Chondrocyte (in vitro differentiated cells): ENCODE measurements at regions not wholly inside any gene's neighbourhood (a gene's known extent, or its start where the extent isn't known, plus 50 kb on each side); places are given as distances from the start of the nearest gene placed in this dataset.

Experiments used
- DNase-seq: peaks from one replicate; pipeline ENCODE4 v3.0.0; 2021; ENCODE audit warnings: mixed read lengths, low spot score
- H3K27ac Mint-ChIP-seq: one replicate; pipeline ENCODE4 v1.8.0; 2021; ENCODE audit warnings: mild to moderate bottlenecking, moderate library complexity, mixed read lengths; ENCODE audit not compliant: unreplicated experiment
- H3K27me3 Mint-ChIP-seq: 2 replicates; pipeline ENCODE4 v1.8.0; 2021; ENCODE audit warnings: low read depth, mixed read lengths
- H3K36me3 Mint-ChIP-seq: 2 replicates; pipeline ENCODE4 v1.8.0; 2021; ENCODE audit warnings: low read depth, mixed read lengths
- H3K4me1 Mint-ChIP-seq: 2 replicates; pipeline ENCODE4 v1.8.0; 2021; ENCODE audit warnings: low read depth, mild to moderate bottlenecking, mixed read lengths
- H3K4me3 Mint-ChIP-seq: one replicate; pipeline ENCODE4 v1.8.0; 2021; ENCODE audit warnings: mild to moderate bottlenecking, moderate library complexity, mixed read lengths; ENCODE audit not compliant: unreplicated experiment
- H3K9me3 Mint-ChIP-seq: 2 replicates; pipeline ENCODE4 v1.8.0; 2021; ENCODE audit warnings: low read depth, mixed read lengths
- TF ChIP-seq, protein P1 (sequence below): fragments of 200-600 bp; sonication (generic); IDR thresholded peaks from 2 replicates; pipeline ENCODE4 v1.5.0; 2021; ENCODE audit warnings: antibody characterized with exemption, mild to moderate bottlenecking, moderate library complexity

DNA sequence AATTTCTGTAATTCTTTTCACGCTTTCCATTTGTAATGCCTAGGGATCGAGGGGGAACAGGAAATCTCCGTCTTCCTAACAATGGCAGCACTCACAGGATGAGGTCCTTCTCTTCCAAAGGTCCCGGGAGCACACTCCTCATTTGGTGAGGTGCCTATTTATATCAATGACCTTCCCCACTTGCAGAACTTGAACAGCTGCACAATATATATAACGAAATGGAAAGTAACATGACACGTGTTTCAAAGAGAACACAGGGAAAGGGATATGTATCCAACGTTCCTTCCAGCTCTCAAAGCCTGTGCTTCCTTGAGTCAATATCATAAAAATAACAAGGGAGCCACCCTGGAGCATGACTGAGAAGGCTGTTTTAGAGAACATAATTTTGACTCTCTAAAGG, 78.6 kb upstream of the RBM24 start:
- Mint-ChIP-seq H3K9me3 (peaks cover 5% of the 10 kb centered on the region), H3K36me3 (no peaks in the 10 kb centered on the region), H3K4me1 (peaks cover 8% of the 10 kb centered on the region), H3K27me3 (no peaks in the 10 kb centered on the region), H3K4me3 (peak overlapping the region; percentile 38), H3K27ac (peak overlapping the region; percentile 65)
- TF ChIP-seq, protein P1, sequence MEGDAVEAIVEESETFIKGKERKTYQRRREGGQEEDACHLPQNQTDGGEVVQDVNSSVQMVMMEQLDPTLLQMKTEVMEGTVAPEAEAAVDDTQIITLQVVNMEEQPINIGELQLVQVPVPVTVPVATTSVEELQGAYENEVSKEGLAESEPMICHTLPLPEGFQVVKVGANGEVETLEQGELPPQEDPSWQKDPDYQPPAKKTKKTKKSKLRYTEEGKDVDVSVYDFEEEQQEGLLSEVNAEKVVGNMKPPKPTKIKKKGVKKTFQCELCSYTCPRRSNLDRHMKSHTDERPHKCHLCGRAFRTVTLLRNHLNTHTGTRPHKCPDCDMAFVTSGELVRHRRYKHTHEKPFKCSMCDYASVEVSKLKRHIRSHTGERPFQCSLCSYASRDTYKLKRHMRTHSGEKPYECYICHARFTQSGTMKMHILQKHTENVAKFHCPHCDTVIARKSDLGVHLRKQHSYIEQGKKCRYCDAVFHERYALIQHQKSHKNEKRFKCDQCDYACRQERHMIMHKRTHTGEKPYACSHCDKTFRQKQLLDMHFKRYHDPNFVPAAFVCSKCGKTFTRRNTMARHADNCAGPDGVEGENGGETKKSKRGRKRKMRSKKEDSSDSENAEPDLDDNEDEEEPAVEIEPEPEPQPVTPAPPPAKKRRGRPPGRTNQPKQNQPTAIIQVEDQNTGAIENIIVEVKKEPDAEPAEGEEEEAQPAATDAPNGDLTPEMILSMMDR: no peak
- no peak for DNase-seq

DNA sequence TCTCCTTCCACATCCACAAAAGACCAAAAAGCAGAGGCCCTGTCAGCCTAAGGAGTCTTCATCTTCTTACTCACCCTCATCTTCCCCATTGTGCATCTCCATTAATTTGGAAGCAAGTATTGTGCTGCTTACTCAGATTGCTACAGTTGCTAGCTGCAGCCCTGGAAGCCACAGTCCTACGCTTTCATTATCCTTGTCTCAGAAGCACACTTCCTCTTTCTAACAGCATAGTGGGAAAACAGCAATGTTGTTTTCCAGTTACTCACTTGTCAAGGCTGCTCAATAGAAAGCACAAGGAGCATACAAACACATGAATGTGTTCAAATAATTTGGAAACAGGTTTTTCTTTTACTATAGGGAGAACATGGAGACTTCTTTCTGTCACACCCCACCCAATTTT, 76.6 kb upstream of the RBM24 start:
- TF ChIP-seq, protein P1: no peak
- Mint-ChIP-seq H3K4me1 (peaks cover 9% of the 10 kb centered on the region), H3K27ac (no peak overlapping the region), H3K36me3 (no peaks in the 10 kb centered on the region), H3K9me3 (peaks cover 5% of the 10 kb centered on the region), H3K27me3 (no peaks in the 10 kb centered on the region), H3K4me3 (no peak overlapping the region)
- DNase-seq: no peak

DNA sequence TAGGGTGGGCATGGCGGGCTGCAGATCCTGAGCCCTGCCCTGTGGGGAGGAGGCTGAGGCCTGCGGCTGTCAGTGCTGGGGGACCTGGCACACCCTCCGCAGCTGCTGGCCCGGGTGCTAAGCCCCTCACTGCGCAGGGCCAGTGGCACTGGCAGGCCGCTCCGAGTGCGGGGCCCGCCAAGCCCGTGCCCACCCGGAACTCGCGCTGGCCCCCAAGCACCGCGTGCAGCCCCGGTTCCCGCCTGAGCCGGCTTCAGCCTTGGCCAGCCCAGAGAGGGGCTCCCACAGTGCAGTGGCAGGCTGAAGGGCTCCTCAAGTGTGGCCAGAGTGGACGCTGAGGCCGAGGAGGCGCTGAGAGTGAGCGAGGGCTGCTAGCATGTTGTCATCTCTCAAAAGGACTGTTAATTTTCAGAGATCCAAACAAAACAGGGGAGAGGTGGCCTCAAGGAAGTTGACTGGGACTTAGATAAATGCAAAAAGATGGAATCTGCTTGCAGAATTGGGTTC, 74.5 kb upstream of the RBM24 start:
- DNase-seq: no peak
- Mint-ChIP-seq H3K4me3 (no peak overlapping the region), H3K27ac (no peak overlapping the region), H3K4me1 (peaks cover 12% of the 10 kb centered on the region), H3K36me3 (no peaks in the 10 kb centered on the region), H3K9me3 (peaks cover 5% of the 10 kb centered on the region), H3K27me3 (no peaks in the 10 kb centered on the region)
- TF ChIP-seq, protein P1: no peak

- H3K36me3 Mint-ChIP-seq: no peaks in the 10 kb centered on the region
- DNase-seq: no peak
- H3K27ac Mint-ChIP-seq: no peak overlapping the region
- H3K27me3 Mint-ChIP-seq: no peaks in the 10 kb centered on the region
- H3K4me1 Mint-ChIP-seq: peaks cover 11% of the 10 kb centered on the region
- TF ChIP-seq, protein P1: no peak
- no peak overlapping the region for H3K4me3 Mint-ChIP-seq
- H3K9me3 Mint-ChIP-seq: peaks cover 5% of the 10 kb centered on the region
Measured at GRCh38 chr6:17207281-17207680, 73.9 kb upstream of the RBM24 start.

DNA sequence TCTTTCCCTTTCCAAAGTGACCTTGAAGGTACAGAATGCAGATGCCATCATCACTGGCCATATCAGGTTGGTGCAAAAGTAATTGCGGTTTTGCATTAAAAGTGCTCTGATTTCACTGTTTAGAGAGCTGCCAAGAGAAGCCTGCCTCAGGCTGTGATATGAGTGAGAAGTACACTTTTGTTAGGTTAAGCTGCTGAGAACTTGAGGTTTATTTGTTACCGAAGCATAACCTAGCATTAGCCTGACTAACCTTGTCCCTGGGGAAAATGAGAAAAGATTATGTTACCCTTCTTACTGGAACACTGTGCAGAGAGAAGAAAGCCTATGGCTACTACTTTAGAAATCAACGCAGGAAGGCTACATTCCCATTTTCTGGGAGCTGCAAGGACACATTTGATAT, 70.5 kb upstream of the RBM24 start:
- no peaks in the 10 kb centered on the region for H3K27me3 Mint-ChIP-seq
- peaks cover 5% of the 10 kb centered on the region for H3K9me3 Mint-ChIP-seq
- no peaks in the 10 kb centered on the region for H3K36me3 Mint-ChIP-seq
- no peak overlapping the region for H3K27ac Mint-ChIP-seq
- no peak for DNase-seq
- TF ChIP-seq, protein P1: no peak
- H3K4me1 Mint-ChIP-seq: peaks cover 13% of the 10 kb centered on the region
- H3K4me3 Mint-ChIP-seq: no peak overlapping the region
